PC-3 (cell line): ENCODE measurements at regions not wholly inside any gene's neighbourhood (a gene's known extent, or its start where the extent isn't known, plus 50 kb on each side); places are given as distances from the start of the nearest gene placed in this dataset.
A peak's percentile ranks its signal among the peaks of the same experiment; 100 is the strongest.

Experiments used
- ATAC-seq: fragments of 200-7000 bp; cut with Tn5 transposase; 2 replicates; pipeline ENCODE4 v1.9.1; 2020; ENCODE audit warnings: mild to moderate bottlenecking, moderate library complexity
- BruUV-seq: library from RNA; stranded (reverse); fragments of 400-500 nt; replicated peaks from 2 replicates; lab custom pipeline; 2021; lab: Mats Ljungman, UMichigan
- CTCF ChIA-PET: fragments of 300-600 bp; sonication (Branson Sonifier 250); formaldehyde crosslinking; loops from one replicate; lab custom pipeline; 2022; ENCODE audit warnings: antibody characterized with exemption; lab: Charles Lee
- POLR2A ChIA-PET: fragments of 300-600 bp; sonication (Branson Sonifier 250); formaldehyde crosslinking; loops from one replicate; lab custom pipeline; 2022; ENCODE audit warnings: antibody characterized with exemption; ENCODE audit not compliant: unreplicated experiment; lab: Charles Lee
- DNase-seq: peaks from one replicate; pipeline ENCODE4 v3.0.0-alpha.2; 2015
- H2AFZ ChIP-seq: fragments of 300-600 bp; sonication (generic); 2 replicates; pipeline ENCODE4 v1.6.0; 2016; ENCODE audit warnings: antibody characterized with exemption, low read length
- H3F3A ChIP-seq: fragments of 300-600 bp; sonication (generic); one replicate; pipeline ENCODE4 v1.6.0; 2017; ENCODE audit warnings: antibody characterized with exemption, low read length, control low read depth, mild to moderate bottlenecking; ENCODE audit not compliant: unreplicated experiment
- H3K27ac ChIP-seq: fragments of 300-600 bp; sonication (generic); 2 replicates; pipeline ENCODE4 v1.5.1; 2016; ENCODE audit warnings: mild to moderate bottlenecking, low read length
- H3K27me3 ChIP-seq: fragments of 300-600 bp; sonication (generic); 2 replicates; pipeline ENCODE4 v1.6.1; 2016; ENCODE audit warnings: low read length, mixed read lengths
- H3K36me3 ChIP-seq: fragments of 300-600 bp; sonication (generic); 2 replicates; pipeline ENCODE4 v1.6.1; 2016; ENCODE audit warnings: low read depth, mixed run types, low read length, mixed read lengths
- H3K4me1 ChIP-seq: fragments of 300-600 bp; sonication (generic); 2 replicates; pipeline ENCODE4 v1.5.1; 2016; ENCODE audit warnings: low read length; ENCODE audit not compliant: insufficient read depth
- H3K4me2 ChIP-seq: fragments of 300-600 bp; sonication (generic); 2 replicates; pipeline ENCODE4 v1.6.0; 2016; ENCODE audit warnings: low read length
- H3K4me3 ChIP-seq: fragments of 300-600 bp; sonication (generic); 2 replicates; pipeline ENCODE4 v1.5.1; 2016; ENCODE audit warnings: mild to moderate bottlenecking, low read length, mixed read lengths
- H3K79me2 ChIP-seq: fragments of 300-600 bp; sonication (generic); 2 replicates; pipeline ENCODE4 v1.6.1; 2017; ENCODE audit warnings: low read length, mixed read lengths
- H3K9ac ChIP-seq: fragments of 300-600 bp; sonication (generic); 2 replicates; pipeline ENCODE4 v1.6.0; 2016; ENCODE audit warnings: mild to moderate bottlenecking, low read length
- H3K9me2 ChIP-seq: fragments of 300-600 bp; sonication (generic); replicated peaks from 2 replicates; pipeline ENCODE4 v1.6.1; 2016; ENCODE audit warnings: mixed run types, low read length, mixed read lengths
- H3K9me3 ChIP-seq: fragments of 300-600 bp; sonication (generic); 2 replicates; pipeline ENCODE4 v1.6.1; 2016; ENCODE audit warnings: low read length, mixed read lengths
- H4K20me1 ChIP-seq: fragments of 300-600 bp; sonication (generic); 2 replicates; pipeline ENCODE4 v1.6.1; 2016; ENCODE audit warnings: low read length, mixed read lengths
- CTCF ChIP-seq: fragments of 300-600 bp; sonication (generic); conservative IDR thresholded peaks from 2 replicates; pipeline ENCODE4 v1.5.1; 2017; ENCODE audit warnings: antibody characterized with exemption, low read depth, mild to moderate bottlenecking, low read length
- EZH2 ChIP-seq: fragments of 300-600 bp; sonication (generic); IDR thresholded peaks from one replicate; pipeline ENCODE4 v1.6.1; 2017; ENCODE audit warnings: antibody characterized with exemption, mild to moderate bottlenecking, low read length; ENCODE audit not compliant: unreplicated experiment
- EZH2phosphoT487 ChIP-seq: fragments of 300-600 bp; sonication (generic); IDR thresholded peaks from 2 replicates; pipeline ENCODE4 v1.6.1; 2018; ENCODE audit warnings: mild to moderate bottlenecking, antibody characterized with exemption, low read length, borderline replicate concordance
- intact Hi-C: fragments of 100-400 bp; cut with micrococcal nuclease; formaldehyde crosslinking; loops from 2 replicates; pipeline ENCODE4 v1.9.0; 2023

- Histone ChIP-seq H3K27ac (no peak overlapping the region), H3K4me1 (0 out of 2 replicates have a peak, but pooled peaks cover 5% of the 10 kb centered on the region), H3K79me2 (no peaks in the 10 kb centered on the region), H3K9me3 (no peaks in the 10 kb centered on the region), H3F3A (no peaks in the 10 kb centered on the region), H4K20me1 (no peaks in the 10 kb centered on the region), H3K27me3 (peaks cover 34% of the 10 kb centered on the region), H3K9me2 (no peaks in the 10 kb centered on the region), H3K9ac (no peak overlapping the region), H3K4me3 (no peak overlapping the region), H3K36me3 (no peaks in the 10 kb centered on the region), H2AFZ (no peak overlapping the region), H3K4me2 (no peak overlapping the region)
- ATAC-seq (no peak), DNase-seq (no peak)
- no peak for TF ChIP-seq EZH2
- no peak for TF ChIP-seq EZH2phosphoT487
- TF ChIP-seq CTCF = no peak
- BruUV-seq = no TSS peak
- ChIA-PET CTCF (no interaction called here), POLR2A (no interaction called here)
- intact Hi-C loops = no loop called here
These were observed 330.9 kb downstream of the CXCL12 start for GRCh38 chr10:44054046-44054445.

- Histone ChIP-seq H3K36me3 (no peaks in the 10 kb centered on the region), H3K4me2 (no peak overlapping the region), H3K9ac (no peak overlapping the region), H3K27ac (no peak overlapping the region), H3K9me3 (no peaks in the 10 kb centered on the region), H3K4me3 (no peak overlapping the region), H2AFZ (no peak overlapping the region), H3K27me3 (peaks cover 33% of the 10 kb centered on the region), H3K79me2 (no peaks in the 10 kb centered on the region), H3K9me2 (no peaks in the 10 kb centered on the region), H4K20me1 (no peaks in the 10 kb centered on the region), H3K4me1 (0 out of 2 replicates have a peak, but pooled peaks cover 5% of the 10 kb centered on the region), H3F3A (no peaks in the 10 kb centered on the region)
- no TSS peak for BruUV-seq
- ChIA-PET CTCF (no interaction called here), POLR2A (no interaction called here)
- ATAC-seq = no peak
- no peak for DNase-seq
- TF ChIP-seq EZH2 (no peak), EZH2phosphoT487 (no peak), CTCF (no peak)
- intact Hi-C loops = no loop called here
These were observed 331.5 kb downstream of the CXCL12 start for GRCh38 chr10:44053391-44053790.

- Histone ChIP-seq H4K20me1 (no peaks in the 10 kb centered on the region), H3K9me2 (no peaks in the 10 kb centered on the region), H3K9ac (no peak overlapping the region), H3K9me3 (no peaks in the 10 kb centered on the region), H3K4me2 (no peak overlapping the region), H3K27ac (no peak overlapping the region), H3K79me2 (no peaks in the 10 kb centered on the region), H3K4me3 (no peak overlapping the region), H3K36me3 (no peaks in the 10 kb centered on the region), H3F3A (no peaks in the 10 kb centered on the region), H3K27me3 (peaks cover 27% of the 10 kb centered on the region), H2AFZ (no peak overlapping the region), H3K4me1 (0 out of 2 replicates have a peak, but pooled peaks cover 5% of the 10 kb centered on the region)
- BruUV-seq = no TSS peak
- POLR2A ChIA-PET = no interaction called here
- CTCF ChIA-PET = interaction anchor here (0.5 kb wide), 1 partner anchor 369 kb away, joined by 5 read pairs; no protein-coding TSS in a partner anchor
- peak; percentile 64 for ATAC-seq
- intact Hi-C loops = no loop called here
- TF ChIP-seq EZH2phosphoT487 (no peak), EZH2 (no peak), CTCF (no peak)
- peak; percentile 69 for DNase-seq
These were observed 333.1 kb downstream of the CXCL12 start for GRCh38 chr10:44051584-44052385.
